ENCODE measurements at regions not wholly inside any gene's neighbourhood (a gene's known extent, or its start where the extent isn't known, plus 50 kb on each side); places are given as distances from the start of the nearest gene placed in this dataset.

DNA sequence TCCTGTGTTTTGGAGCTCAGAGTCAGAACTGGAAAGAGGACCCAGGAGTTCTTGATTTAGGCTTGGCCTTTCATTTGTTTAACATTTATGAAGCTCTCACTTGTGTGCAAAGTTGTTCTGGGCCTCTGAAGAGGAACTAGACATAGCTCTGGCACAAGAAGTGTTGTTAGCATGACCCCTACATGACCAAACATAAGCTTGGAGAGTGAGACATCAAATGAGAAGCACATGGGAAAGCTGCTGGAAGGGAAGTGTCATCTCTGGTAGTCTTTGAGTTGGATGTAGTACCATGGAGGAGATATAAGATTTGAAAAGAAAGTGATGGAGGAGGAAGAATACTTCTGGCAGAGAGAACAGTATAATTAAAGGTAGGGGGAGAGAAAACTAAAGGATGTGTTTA is 370.1 kb downstream of the ADRA2A start:
- TF ChIP-seq, protein P1, sequence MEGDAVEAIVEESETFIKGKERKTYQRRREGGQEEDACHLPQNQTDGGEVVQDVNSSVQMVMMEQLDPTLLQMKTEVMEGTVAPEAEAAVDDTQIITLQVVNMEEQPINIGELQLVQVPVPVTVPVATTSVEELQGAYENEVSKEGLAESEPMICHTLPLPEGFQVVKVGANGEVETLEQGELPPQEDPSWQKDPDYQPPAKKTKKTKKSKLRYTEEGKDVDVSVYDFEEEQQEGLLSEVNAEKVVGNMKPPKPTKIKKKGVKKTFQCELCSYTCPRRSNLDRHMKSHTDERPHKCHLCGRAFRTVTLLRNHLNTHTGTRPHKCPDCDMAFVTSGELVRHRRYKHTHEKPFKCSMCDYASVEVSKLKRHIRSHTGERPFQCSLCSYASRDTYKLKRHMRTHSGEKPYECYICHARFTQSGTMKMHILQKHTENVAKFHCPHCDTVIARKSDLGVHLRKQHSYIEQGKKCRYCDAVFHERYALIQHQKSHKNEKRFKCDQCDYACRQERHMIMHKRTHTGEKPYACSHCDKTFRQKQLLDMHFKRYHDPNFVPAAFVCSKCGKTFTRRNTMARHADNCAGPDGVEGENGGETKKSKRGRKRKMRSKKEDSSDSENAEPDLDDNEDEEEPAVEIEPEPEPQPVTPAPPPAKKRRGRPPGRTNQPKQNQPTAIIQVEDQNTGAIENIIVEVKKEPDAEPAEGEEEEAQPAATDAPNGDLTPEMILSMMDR (IDR thresholded peaks at IDR 0.05; ENCODE audit: extremely low read depth in 1 of 2, insufficient read depth in 1 of 2, low read depth in 1 of 2, low read length in 2 of 2), result no peak
- TF ChIP-seq POLR2A (IDR thresholded peaks at IDR 0.05; ENCODE audit: low read depth, low read length), result no peak
- no peak for TF ChIP-seq GATA2 (IDR thresholded peaks at IDR 0.05; ENCODE audit: insufficient read depth, insufficient read length, low read depth, low read length)
- no peak for TF ChIP-seq POLR2AphosphoS5 (IDR thresholded peaks at IDR 0.05; ENCODE audit: insufficient read depth, low read depth, low read length)

All from endothelial cell of umbilical vein (primary cell).